ENCODE measurements at regions not wholly inside any gene's neighbourhood (a gene's known extent, or its start where the extent isn't known, plus 50 kb on each side); places are given as distances from the start of the nearest gene placed in this dataset.

GRCh38 chr9:134970719-134971118, 53.0 kb upstream of the FCN1 start:
- Histone ChIP-seq H3K4me2 (ENCODE audit: low read length) (no peak overlapping the region), H3K4me1 (ENCODE audit: insufficient read depth, low read length) (no peaks in the 10 kb centered on the region), H3K9me3 (ENCODE audit: insufficient read depth, low read depth, low read length) (no peaks in the 10 kb centered on the region), H3K27me3 (ENCODE audit: insufficient read depth, low read length) (peaks cover 4% of the 10 kb centered on the region), H3K9ac (ENCODE audit: low read length) (no peak overlapping the region), H3K79me2 (ENCODE audit: insufficient read depth, low read length) (no peaks in the 10 kb centered on the region), H2AFZ (ENCODE audit: low read depth, low read length) (no peak overlapping the region), H4K20me1 (ENCODE audit: insufficient read depth, low read length) (no peaks in the 10 kb centered on the region), H3K36me3 (ENCODE audit: insufficient read depth, low read length) (no peaks in the 10 kb centered on the region), H3K4me3 (ENCODE audit: insufficient read depth, low read depth, low read length) (no peak overlapping the region), H3K27ac (ENCODE audit: low read depth, low read length) (no peak overlapping the region)
- Mint-ChIP-seq H3K36me3 (ENCODE audit: low read depth, unreplicated experiment) (no peaks in the 10 kb centered on the region), H3K27ac (ENCODE audit: unreplicated experiment) (no peak overlapping the region), H3K9me3 (ENCODE audit: unreplicated experiment) (peaks cover 2% of the 10 kb centered on the region), H3K27me3 (ENCODE audit: low read depth, unreplicated experiment) (peaks cover 44% of the 10 kb centered on the region), H3K4me1 (ENCODE audit: low read depth, unreplicated experiment) (peaks cover 9% of the 10 kb centered on the region), H3K4me3 (ENCODE audit: unreplicated experiment) (no peak overlapping the region)
- FAIRE-seq: no peak
- DNase-seq (ENCODE audit: low read depth): no peak
- TF ChIP-seq EZH2 (IDR thresholded peaks at IDR 0.05; ENCODE audit: insufficient read depth, low read length): no peak
- TF ChIP-seq CTCF (IDR thresholded peaks at IDR 0.05; ENCODE audit: insufficient read depth, low read depth, low read length): no peak

GRCh38 chr9:134971196-134971595, 53.5 kb upstream of the FCN1 start:
- H3K4me3 Mint-ChIP-seq (ENCODE audit: unreplicated experiment): no peak overlapping the region
- H3K9me3 Mint-ChIP-seq (ENCODE audit: unreplicated experiment): no peaks in the 10 kb centered on the region
- H3K36me3 Mint-ChIP-seq (ENCODE audit: low read depth, unreplicated experiment): no peaks in the 10 kb centered on the region
- no peak for TF ChIP-seq CTCF (IDR thresholded peaks at IDR 0.05; ENCODE audit: insufficient read depth, low read depth, low read length)
- TF ChIP-seq EZH2 (IDR thresholded peaks at IDR 0.05; ENCODE audit: insufficient read depth, low read length): no peak
- H3K4me1 Mint-ChIP-seq (ENCODE audit: low read depth, unreplicated experiment): peaks cover 9% of the 10 kb centered on the region
- H3K4me1 ChIP-seq (ENCODE audit: insufficient read depth, low read length): no peaks in the 10 kb centered on the region
- no peak overlapping the region for H3K27ac Mint-ChIP-seq (ENCODE audit: unreplicated experiment)
- peaks cover 44% of the 10 kb centered on the region for H3K27me3 Mint-ChIP-seq (ENCODE audit: low read depth, unreplicated experiment)
- FAIRE-seq (no peak), DNase-seq (ENCODE audit: low read depth) (no peak)
- H3K79me2 ChIP-seq (ENCODE audit: insufficient read depth, low read length): no peaks in the 10 kb centered on the region
- no peak overlapping the region for H3K9ac ChIP-seq (ENCODE audit: low read length)
- H3K4me3 ChIP-seq (ENCODE audit: insufficient read depth, low read depth, low read length): no peak overlapping the region
- no peak overlapping the region for H2AFZ ChIP-seq (ENCODE audit: low read depth, low read length)
- no peak overlapping the region for H3K27ac ChIP-seq (ENCODE audit: low read depth, low read length)
- no peak overlapping the region for H3K4me2 ChIP-seq (ENCODE audit: low read length)
- H4K20me1 ChIP-seq (ENCODE audit: insufficient read depth, low read length): no peaks in the 10 kb centered on the region
- H3K27me3 ChIP-seq (ENCODE audit: insufficient read depth, low read length): peaks cover 4% of the 10 kb centered on the region
- H3K9me3 ChIP-seq (ENCODE audit: insufficient read depth, low read depth, low read length): no peaks in the 10 kb centered on the region
- H3K36me3 ChIP-seq (ENCODE audit: insufficient read depth, low read length): no peaks in the 10 kb centered on the region

- no peak overlapping the region for H3K27ac Mint-ChIP-seq (ENCODE audit: unreplicated experiment)
- Histone ChIP-seq H3K27me3 (ENCODE audit: insufficient read depth, low read length) (peaks cover 4% of the 10 kb centered on the region), H3K9me3 (ENCODE audit: insufficient read depth, low read depth, low read length) (no peaks in the 10 kb centered on the region), H3K4me2 (ENCODE audit: low read length) (no peak overlapping the region), H3K27ac (ENCODE audit: low read depth, low read length) (no peak overlapping the region), H3K79me2 (ENCODE audit: insufficient read depth, low read length) (no peaks in the 10 kb centered on the region), H3K36me3 (ENCODE audit: insufficient read depth, low read length) (no peaks in the 10 kb centered on the region), H4K20me1 (ENCODE audit: insufficient read depth, low read length) (no peaks in the 10 kb centered on the region), H3K4me3 (ENCODE audit: insufficient read depth, low read depth, low read length) (no peak overlapping the region), H3K4me1 (ENCODE audit: insufficient read depth, low read length) (no peaks in the 10 kb centered on the region), H2AFZ (ENCODE audit: low read depth, low read length) (no peak overlapping the region), H3K9ac (ENCODE audit: low read length) (no peak overlapping the region)
- FAIRE-seq: no peak
- no peak for DNase-seq (ENCODE audit: low read depth)
- no peaks in the 10 kb centered on the region for H3K9me3 Mint-ChIP-seq (ENCODE audit: unreplicated experiment)
- H3K36me3 Mint-ChIP-seq (ENCODE audit: low read depth, unreplicated experiment): no peaks in the 10 kb centered on the region
- H3K27me3 Mint-ChIP-seq (ENCODE audit: low read depth, unreplicated experiment): peaks cover 42% of the 10 kb centered on the region
- no peak overlapping the region for H3K4me3 Mint-ChIP-seq (ENCODE audit: unreplicated experiment)
- TF ChIP-seq EZH2 (IDR thresholded peaks at IDR 0.05; ENCODE audit: insufficient read depth, low read length): no peak
- no peak for TF ChIP-seq CTCF (IDR thresholded peaks at IDR 0.05; ENCODE audit: insufficient read depth, low read depth, low read length)
- peaks cover 9% of the 10 kb centered on the region for H3K4me1 Mint-ChIP-seq (ENCODE audit: low read depth, unreplicated experiment)
Measured at GRCh38 chr9:134971696-134972095, 54.0 kb upstream of the FCN1 start.
